Mesothelial cell of epicardium (in vitro differentiated cells): ENCODE measurements at regions not wholly inside any gene's neighbourhood (a gene's known extent, or its start where the extent isn't known, plus 50 kb on each side); places are given as distances from the start of the nearest gene placed in this dataset.

Source experiments
- DNase-seq, 2 experiments: peaks; one replicate each; pipeline ENCODE4 v3.0.0; 2021; ENCODE audit warnings: low spot score in 2 of 2; ENCODE audit not compliant: unreplicated experiment in 2 of 2
- H3K27ac Mint-ChIP-seq: 2 replicates; pipeline ENCODE4 v1.8.0; 2021; ENCODE audit warnings: mixed read lengths
- H3K27me3 Mint-ChIP-seq: 2 replicates; pipeline ENCODE4 v1.8.0; 2021; ENCODE audit warnings: low read depth, mixed read lengths
- H3K36me3 Mint-ChIP-seq: 2 replicates; pipeline ENCODE4 v1.8.0; 2021; ENCODE audit warnings: mixed read lengths
- H3K4me1 Mint-ChIP-seq: 2 replicates; pipeline ENCODE4 v1.8.0; 2021; ENCODE audit warnings: mixed read lengths
- H3K4me3 Mint-ChIP-seq: 2 replicates; pipeline ENCODE4 v1.8.0; 2021; ENCODE audit warnings: mild to moderate bottlenecking, moderate library complexity, mixed read lengths
- H3K9me3 Mint-ChIP-seq: 2 replicates; pipeline ENCODE4 v1.8.0; 2021; ENCODE audit warnings: mixed read lengths
- TF ChIP-seq, protein P1 (sequence below): fragments of 200-600 bp; sonication (generic); IDR thresholded peaks from one replicate; pipeline ENCODE4 v1.5.0; 2021; ENCODE audit warnings: antibody characterized with exemption; ENCODE audit not compliant: unreplicated experiment

DNA sequence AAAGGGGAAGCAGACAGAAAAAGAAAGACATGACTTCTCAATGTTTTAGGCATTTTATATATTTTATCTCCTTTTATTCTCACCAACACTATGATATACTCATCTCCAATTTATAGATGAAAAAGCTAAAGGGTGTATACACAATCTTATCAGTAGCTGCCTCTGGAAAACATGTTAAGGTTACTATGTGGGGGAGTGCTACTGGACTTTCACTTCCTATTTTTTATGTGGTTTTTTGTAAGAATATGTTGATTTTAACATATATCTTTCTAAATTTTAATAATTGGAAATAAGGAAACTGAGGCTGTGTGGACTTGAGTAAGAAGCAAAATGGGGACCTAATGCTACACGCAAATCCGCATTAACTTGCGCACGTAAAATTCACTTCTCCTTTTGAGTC lies 99.6 kb upstream of the PDE3A start:
- TF ChIP-seq, protein P1, sequence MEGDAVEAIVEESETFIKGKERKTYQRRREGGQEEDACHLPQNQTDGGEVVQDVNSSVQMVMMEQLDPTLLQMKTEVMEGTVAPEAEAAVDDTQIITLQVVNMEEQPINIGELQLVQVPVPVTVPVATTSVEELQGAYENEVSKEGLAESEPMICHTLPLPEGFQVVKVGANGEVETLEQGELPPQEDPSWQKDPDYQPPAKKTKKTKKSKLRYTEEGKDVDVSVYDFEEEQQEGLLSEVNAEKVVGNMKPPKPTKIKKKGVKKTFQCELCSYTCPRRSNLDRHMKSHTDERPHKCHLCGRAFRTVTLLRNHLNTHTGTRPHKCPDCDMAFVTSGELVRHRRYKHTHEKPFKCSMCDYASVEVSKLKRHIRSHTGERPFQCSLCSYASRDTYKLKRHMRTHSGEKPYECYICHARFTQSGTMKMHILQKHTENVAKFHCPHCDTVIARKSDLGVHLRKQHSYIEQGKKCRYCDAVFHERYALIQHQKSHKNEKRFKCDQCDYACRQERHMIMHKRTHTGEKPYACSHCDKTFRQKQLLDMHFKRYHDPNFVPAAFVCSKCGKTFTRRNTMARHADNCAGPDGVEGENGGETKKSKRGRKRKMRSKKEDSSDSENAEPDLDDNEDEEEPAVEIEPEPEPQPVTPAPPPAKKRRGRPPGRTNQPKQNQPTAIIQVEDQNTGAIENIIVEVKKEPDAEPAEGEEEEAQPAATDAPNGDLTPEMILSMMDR = no peak
- peaks cover 3% of the 10 kb centered on the region for H3K9me3 Mint-ChIP-seq
- H3K27me3 Mint-ChIP-seq = no peaks in the 10 kb centered on the region
- no peak for DNase-seq
- no peaks in the 10 kb centered on the region for H3K36me3 Mint-ChIP-seq
- H3K4me3 Mint-ChIP-seq = no peak overlapping the region
- H3K4me1 Mint-ChIP-seq = peaks cover 11% of the 10 kb centered on the region
- no peak overlapping the region for H3K27ac Mint-ChIP-seq

DNA sequence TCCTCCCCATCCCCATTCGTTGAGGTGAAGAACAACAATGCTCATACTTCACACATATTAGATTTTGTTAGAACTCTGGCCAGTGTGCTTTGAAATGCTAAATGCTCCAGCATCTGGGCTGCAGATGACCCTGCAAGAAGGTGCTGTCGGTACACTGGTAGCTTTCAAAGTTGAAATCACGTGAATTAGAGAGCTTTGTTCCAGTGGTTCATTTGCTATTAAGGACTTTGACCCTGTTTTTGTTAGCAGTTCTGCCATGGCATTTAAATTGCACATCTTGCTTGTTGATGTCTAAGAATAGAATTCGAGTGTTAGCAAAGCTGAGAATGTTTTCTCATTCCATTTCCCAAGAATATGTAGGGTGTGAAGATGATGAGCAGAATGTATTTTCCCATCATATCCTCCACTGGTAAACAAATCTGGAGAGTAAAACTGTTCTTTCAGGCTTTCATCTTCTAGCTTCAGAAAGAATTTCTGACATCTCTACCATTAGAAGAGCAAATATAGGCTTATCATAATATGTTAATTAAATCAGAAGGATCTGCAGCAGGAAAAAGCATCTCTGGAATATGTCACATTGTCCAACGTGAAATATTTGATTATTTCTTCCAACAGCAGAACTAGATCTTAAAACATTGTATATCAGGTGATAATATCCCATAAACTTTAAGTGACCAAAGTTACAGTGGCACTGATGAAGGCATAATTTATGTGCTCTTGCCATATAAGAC lies 98.8 kb upstream of the PDE3A start:
- H3K27me3 Mint-ChIP-seq = no peaks in the 10 kb centered on the region
- DNase-seq = no peak
- peaks cover 11% of the 10 kb centered on the region for H3K4me1 Mint-ChIP-seq
- no peaks in the 10 kb centered on the region for H3K36me3 Mint-ChIP-seq
- TF ChIP-seq, protein P1 = no peak
- peak overlapping the region; percentile 58 for H3K27ac Mint-ChIP-seq
- no peak overlapping the region for H3K4me3 Mint-ChIP-seq
- peaks cover 3% of the 10 kb centered on the region for H3K9me3 Mint-ChIP-seq

DNA sequence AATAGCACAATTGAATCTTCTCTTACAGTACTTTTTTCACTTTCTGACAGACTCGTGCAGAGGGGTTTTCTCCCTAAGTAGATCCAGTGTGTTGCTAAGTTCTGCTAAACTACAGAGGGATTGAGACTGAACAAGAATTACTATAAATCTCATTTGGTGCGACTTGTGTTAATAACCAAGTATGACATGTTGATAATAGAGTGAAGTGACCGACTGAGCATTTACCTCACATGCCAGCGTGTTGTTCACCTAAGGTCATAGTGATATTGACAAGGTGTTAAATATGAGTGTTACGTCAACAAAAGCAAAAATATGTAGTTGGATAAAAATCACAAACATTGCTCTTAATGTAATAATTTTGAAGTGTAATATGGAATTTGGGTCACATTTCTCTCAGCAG lies 97.8 kb upstream of the PDE3A start:
- Mint-ChIP-seq H3K27ac (no peak overlapping the region), H3K9me3 (peaks cover 3% of the 10 kb centered on the region), H3K4me1 (peaks cover 11% of the 10 kb centered on the region), H3K36me3 (no peaks in the 10 kb centered on the region), H3K27me3 (no peaks in the 10 kb centered on the region), H3K4me3 (no peak overlapping the region)
- TF ChIP-seq, protein P1 = no peak
- DNase-seq = no peak

DNA sequence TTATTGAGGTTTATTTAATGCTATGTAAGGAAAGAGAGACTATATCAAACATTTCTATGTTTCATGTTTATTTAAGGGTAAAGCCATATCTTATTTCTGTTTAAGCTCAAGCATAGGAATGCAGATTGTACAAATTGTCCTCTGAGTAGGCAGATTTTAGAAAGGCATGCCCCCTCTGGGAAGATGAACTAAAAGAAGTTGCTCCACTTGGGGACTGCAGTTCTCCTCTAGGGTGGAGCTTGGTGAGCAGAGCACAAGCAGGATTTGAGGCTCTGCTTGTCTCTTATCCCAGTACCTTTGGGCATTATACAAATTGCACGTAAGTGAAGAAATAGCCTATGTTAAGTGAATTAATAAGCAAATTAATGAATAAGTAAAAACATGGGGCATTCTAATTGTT lies 96.2 kb upstream of the PDE3A start:
- Mint-ChIP-seq H3K27me3 (no peaks in the 10 kb centered on the region), H3K4me1 (peaks cover 11% of the 10 kb centered on the region), H3K9me3 (peaks cover 3% of the 10 kb centered on the region), H3K27ac (no peak overlapping the region), H3K36me3 (no peaks in the 10 kb centered on the region), H3K4me3 (no peak overlapping the region)
- TF ChIP-seq, protein P1 = no peak
- no peak for DNase-seq

DNA sequence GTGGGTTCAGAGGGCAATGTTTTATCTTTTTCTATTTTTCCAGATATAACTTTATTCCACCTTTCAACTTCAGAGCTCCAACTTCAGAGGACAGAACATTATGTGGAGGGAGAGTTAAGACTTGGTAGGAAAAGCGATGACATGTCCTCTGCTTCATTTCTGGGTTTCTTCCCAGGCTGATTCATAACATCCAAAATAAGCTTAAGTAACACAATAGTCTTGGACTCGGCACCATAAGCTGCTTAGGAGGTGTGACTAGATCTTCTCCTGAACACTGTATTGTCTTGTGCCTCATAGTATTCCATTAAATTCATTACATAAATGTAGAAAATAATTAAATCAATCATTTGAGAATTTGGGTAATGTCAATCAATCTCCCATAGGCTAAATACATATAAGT lies 95.5 kb upstream of the PDE3A start:
- Mint-ChIP-seq H3K36me3 (no peaks in the 10 kb centered on the region), H3K27ac (no peak overlapping the region), H3K4me1 (peaks cover 11% of the 10 kb centered on the region), H3K9me3 (peaks cover 3% of the 10 kb centered on the region), H3K27me3 (no peaks in the 10 kb centered on the region), H3K4me3 (no peak overlapping the region)
- no peak for DNase-seq
- TF ChIP-seq, protein P1 = no peak

DNA sequence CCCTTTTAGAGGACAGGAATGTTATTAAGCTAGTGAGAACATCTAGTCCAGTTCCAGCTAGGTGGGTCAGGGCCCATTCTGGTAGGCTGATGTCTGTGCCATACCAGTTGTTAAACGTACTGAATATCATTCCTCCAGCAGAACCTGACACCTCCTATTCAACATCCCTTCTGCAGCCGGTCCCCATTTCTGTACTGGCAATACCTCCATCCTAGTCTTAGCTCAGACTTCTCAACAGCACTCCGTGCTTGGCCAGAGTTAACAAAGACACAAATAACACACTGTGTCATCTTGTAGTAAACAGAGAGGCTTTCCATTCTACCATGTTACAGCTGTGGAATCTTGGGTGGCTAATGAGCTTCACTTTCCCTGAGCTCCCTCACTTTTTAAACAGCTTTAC lies 94.3 kb upstream of the PDE3A start:
- no peak for DNase-seq
- no peaks in the 10 kb centered on the region for H3K27me3 Mint-ChIP-seq
- TF ChIP-seq, protein P1 = no peak
- H3K4me1 Mint-ChIP-seq = peaks cover 11% of the 10 kb centered on the region
- H3K36me3 Mint-ChIP-seq = no peaks in the 10 kb centered on the region
- H3K4me3 Mint-ChIP-seq = no peak overlapping the region
- no peaks in the 10 kb centered on the region for H3K9me3 Mint-ChIP-seq
- no peak overlapping the region for H3K27ac Mint-ChIP-seq
